Right ventricle myocardium superior (tissue), 1 donor: ENCODE measurements at regions not wholly inside any gene's neighbourhood (a gene's known extent, or its start where the extent isn't known, plus 50 kb on each side); places are given as distances from the start of the nearest gene placed in this dataset.
"Not testable (repeated sequence)": the region's sequence is repeated elsewhere in the genome, so short reads cannot be mapped to it uniquely, and the experiment has no call there.

Experiments used
- ATAC-seq: fragments of 200-7000 bp; cut with Tn5 transposase; one replicate; pipeline ENCODE4 v1.9.1; 2020; ENCODE audit warnings: mild to moderate bottlenecking; ENCODE audit not compliant: poor library complexity
- DNase-seq: peaks from one replicate; pipeline ENCODE4 v3.0.0-alpha.2; 2020
- intact Hi-C: fragments of 100-400 bp; cut with DNase I; formaldehyde crosslinking; loops from one replicate; pipeline ENCODE4 v1.11.2; 2022
- donor health status: DM: no; HTN: yes; CAD: no; lungs with severe emphysema.

GRCh38 chr1:157213836-157214235 is 75.6 kb upstream of the ETV3 start:
- intact Hi-C loops, result no loop called here
- ATAC-seq (no peak), DNase-seq (no peak)

DNA sequence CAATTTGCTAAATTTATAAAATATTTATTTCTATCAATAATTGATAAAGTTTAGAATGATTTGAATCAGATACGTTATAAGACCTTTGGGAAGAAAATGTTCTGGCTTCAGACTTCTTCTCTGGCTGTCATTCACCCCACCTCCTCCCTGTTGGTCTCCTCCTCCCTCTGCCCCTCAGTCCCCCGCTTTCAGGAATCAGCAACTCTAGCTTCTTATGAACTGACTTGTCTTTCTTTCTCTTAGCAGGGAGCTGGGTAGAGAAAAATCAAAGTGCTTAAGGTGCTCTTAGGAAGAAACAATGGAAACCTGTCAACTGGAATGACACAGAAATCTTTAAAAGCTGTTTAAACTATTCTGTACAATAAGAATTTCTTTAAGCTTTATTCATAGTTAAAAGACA is 71.3 kb upstream of the ETV3 start:
- DNase-seq (no peak), ATAC-seq (no peak)
- intact Hi-C loops, result no loop called here

DNA sequence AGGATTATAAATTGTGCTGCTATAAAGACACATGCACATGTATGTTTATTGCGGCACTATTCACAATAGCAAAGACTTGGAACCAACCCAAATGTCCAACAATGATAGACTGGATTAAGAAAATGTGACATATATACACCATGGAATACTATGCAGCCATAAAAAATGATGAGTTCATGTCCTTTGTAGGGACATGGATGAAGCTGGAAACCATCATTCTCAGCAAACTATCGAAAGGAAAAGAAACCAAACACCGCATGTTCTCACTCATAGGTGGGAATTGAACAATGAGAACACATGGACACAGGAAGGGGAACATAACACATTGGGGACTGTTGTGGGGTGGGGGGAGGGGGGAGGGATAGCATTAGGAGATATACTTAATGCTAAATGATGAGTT is 67.8 kb upstream of the ETV3 start:
- DNase-seq, intact Hi-C loops, ATAC-seq: not testable (repeated sequence)

DNA sequence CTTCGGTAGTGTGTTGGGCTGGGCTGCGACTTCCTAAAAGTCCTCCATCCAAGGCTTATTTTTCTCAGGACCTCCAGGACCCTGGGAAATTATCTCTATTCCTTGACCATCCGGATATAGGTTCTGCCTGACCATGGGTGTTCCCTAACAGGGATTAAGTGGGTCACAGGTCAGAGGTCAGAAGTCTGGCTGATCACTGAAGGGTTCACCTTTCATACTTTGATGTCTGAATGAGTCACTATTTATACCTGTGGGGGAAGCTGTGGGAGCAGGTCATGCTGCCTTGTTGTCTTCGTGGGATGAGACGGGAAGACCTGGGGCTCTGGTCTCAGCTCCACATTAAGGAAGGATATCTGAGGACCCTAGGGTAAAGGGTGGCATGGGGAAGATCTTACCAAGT is 65.0 kb upstream of the ETV3 start:
- ATAC-seq, result no peak
- intact Hi-C loops, result no loop called here
- no peak for DNase-seq

DNA sequence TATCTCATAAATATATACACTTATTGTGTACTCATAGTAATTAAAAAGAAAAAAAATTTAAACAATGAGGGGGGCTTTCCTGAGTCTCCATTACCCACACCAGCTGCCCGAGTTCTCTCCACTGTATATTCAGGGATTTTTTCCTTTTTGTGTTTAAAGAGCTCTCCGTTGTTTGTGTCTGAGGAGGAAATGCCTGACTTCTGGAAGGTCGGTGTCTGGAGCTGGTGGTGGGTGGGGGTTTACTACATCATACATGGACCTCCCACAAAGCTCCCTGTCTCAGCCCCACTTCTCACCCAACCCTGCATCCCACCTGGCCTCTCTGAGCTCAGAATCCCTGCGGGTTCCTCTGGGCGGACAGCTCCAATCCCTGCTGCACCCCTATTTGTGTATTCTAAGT is 64.1 kb upstream of the ETV3 start:
- no peak for ATAC-seq
- DNase-seq, result no peak
- intact Hi-C loops, result no loop called here

DNA sequence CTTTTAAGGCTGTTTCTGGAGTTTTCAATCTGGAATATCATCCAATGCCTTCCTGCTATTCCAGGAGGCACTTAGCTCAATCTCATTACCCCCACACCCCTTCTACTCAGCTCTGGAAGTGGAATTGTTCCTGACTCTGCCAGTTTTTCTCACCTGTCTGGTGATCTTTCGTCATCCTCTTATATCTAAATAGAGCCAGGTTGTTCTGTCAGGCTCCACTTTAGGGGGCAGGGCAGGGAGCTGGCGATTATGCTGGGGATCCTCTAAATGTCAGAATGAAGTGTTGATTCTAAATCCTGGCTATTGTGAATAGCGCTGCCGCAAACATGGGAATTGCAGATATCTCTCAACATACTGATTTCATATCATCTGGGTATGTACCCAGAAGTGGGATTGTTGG is 63.6 kb upstream of the ETV3 start:
- DNase-seq, result no peak
- intact Hi-C loops, result no loop called here
- no peak for ATAC-seq

GRCh38 chr1:157200451-157200850 is 62.3 kb upstream of the ETV3 start:
- ATAC-seq (no peak), DNase-seq (no peak)
- intact Hi-C loops, result no loop called here

DNA sequence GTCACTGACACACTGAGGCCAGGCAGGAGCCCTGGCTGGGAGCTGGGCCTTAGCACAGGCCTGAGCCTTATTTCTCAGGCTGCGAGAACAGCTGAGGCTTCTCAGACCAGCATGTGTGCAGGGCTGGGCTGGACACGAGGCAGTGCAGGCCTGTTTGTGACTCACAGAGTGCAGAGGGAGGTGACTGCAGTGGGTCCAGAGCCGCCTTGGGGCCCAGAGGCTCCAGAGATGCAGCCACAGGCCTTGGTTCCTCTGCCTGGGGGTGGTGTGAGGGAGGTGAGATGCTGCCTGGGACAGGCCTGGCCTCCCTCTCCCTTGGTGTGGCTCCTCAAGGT is 61.2 kb upstream of the ETV3 start:
- ATAC-seq (no peak), DNase-seq (no peak)
- intact Hi-C loops, result no loop called here

- no peak for DNase-seq
Observed at GRCh38 chr1:157198619-157199420, 60.6 kb upstream of the ETV3 start.

DNA sequence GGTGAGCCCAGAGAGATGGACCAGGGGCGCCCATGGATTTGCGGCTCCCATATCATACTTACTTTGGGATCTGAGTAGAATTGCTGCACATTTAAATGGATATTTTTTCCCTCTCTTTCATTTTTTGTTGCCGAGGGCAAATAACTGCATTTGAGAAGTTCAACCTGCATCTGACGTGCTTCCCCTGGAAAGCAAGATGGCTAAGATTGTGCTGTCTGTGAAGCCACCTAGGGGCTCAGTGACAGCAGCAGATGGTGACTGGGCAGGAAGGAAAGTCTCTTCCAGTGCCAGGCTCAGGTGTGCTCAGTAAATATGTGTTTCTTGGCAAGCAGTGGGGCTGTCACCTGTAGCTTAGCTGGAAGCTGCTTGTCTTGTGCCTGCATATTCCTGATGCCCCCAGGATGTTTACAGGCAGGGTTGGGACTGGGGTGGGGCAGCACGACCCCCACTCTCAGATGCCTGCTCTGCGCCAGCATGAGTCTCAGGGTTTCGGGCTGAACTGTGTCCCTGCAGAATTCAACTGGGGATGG is 59.8 kb upstream of the ETV3 start:
- ATAC-seq (no peak), DNase-seq (no peak)
- intact Hi-C loops, result no loop called here

More at GRCh38 chr1:157198619-157199420, 60.6 kb upstream of the ETV3 start:
- intact Hi-C loops, result no loop called here
- ATAC-seq, result no peak

DNA sequence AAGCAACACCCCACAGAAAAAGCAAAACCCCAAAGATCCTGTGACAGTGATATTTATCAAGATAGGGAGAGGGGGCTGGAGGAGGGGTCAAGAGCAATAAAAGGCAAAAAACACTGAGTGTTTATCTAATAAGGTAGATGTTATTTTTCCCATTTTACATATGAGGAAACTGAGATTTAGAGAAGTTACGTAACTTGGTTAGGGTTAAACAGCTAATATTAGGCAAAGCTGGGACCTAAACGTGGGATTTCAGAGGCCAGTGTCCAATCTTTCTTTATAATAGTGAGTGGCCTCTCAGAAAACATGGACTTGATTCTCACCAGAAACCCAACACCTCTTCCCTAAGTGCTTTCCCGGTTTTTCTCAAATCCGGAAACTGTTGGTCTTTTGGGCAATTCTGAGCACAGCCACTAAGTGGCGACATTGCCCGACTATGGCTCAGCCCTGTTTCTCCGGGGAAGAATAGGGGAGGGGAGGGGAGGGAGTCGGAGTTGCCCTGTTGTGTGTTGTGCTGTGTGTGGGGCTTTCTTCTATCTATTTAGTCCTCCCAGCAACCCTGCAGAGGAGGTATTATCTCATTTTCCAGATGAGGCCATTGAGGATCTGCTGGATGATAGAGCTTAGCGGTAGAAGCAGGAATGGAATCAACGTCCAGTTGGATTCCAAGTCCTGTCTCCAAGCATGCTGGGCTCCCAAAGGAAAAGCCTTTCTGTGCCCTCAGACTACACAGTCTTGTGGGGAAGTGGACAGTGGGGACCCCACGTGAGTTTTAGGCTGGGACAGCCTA is 58.7 kb upstream of the ETV3 start:
- DNase-seq, intact Hi-C loops: not testable (repeated sequence)
- ATAC-seq, result peak; percentile 64

DNA sequence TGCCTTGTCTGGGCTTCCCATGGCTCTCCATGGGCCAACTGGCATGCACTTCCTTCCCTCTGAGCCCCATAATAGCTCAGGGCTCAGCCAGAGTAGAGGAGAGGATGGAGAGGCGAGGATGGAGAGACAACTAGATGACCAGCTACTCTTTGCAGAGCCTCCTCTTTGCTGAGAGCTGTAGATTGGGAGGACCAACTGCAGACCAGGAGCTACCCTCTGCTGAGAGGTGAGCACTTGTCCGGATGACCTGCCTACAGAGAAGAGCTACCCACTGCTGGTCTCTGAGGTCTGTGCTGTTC is 58.0 kb upstream of the ETV3 start:
- no peak for DNase-seq
- no peak for ATAC-seq
- intact Hi-C loops, result no loop called here

DNA sequence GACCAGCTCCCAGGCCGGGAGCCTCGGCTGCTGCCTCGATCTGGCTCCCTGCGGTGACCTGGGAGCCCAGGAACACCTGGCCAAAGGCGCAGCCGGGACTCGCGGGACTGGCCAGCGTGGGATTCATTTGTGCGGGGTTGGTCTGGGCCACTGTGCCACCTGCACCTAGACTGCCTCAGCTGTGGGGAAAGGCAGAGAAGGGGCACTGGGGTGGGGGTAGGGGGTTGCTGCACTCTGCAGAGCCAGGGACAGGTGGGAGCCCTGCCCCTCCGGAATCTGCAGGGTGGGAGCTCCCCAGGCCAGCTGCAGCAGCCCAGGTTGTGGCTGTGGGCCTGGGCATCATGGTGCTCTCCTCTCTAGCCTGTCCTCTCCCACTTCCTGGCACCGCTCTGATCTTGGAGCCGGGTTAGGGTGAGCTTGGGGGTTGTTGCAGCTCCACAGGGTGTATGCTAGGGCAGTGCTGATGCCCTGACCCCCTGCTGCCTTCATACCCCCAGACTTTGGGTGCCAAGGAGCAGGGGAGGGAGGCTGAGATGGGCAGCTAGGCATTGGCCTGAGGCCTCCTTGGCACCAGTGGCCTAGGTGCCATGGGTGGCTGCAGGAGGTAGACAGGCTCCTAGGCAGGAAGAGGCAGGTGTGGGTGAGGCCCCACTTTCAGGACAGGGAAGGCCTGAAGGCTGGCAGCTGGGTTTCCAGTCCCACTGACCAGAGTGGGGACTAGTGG is 57.5 kb upstream of the ETV3 start:
- intact Hi-C loops, result no loop called here
- DNase-seq, result no peak
- no peak for ATAC-seq

DNA sequence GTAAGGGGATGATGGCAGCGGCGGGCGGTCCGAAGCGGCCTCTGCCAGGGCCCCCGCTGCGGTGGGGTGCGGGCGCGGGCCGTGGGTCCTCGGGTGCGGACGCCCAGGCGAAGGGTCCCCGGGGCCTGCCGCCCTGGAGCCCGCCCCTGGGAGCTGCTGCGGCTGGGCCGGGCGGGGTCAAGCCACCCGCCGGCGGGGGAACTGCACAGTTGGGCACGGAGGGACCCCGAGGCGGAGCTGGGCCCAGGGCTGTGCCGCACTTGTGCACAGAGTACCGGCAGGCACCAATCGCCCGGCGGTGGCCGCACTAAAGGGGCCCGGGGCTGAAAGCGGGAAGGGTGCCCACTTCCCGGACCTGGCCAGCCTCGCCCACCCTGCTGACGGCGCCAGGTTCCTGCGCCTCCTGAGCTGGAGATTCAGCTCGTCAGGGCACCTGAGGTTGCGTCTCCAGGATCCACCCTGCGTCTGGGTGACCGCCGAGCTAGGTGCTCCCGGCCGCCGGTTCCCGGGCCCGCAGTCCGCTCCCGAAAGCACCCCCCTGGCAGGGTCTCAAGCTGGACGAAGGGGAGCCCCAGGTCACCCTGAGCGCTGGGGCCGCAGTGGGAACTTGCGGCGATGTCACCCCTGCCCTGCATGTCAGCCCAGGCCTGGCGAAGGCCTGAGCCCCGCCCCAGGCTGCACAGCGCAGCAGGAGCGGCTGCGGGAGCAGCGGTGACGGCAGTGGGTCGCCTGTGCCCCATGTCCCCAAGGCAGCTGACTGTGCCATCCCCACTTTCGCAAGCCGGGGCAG is 56.7 kb upstream of the ETV3 start:
- intact Hi-C loops, result loop anchor here (5.0 kb wide), 1 partner anchor 297 kb away; no protein-coding TSS in a partner anchor
- ATAC-seq (peak; percentile 39), DNase-seq (no peak)

DNA sequence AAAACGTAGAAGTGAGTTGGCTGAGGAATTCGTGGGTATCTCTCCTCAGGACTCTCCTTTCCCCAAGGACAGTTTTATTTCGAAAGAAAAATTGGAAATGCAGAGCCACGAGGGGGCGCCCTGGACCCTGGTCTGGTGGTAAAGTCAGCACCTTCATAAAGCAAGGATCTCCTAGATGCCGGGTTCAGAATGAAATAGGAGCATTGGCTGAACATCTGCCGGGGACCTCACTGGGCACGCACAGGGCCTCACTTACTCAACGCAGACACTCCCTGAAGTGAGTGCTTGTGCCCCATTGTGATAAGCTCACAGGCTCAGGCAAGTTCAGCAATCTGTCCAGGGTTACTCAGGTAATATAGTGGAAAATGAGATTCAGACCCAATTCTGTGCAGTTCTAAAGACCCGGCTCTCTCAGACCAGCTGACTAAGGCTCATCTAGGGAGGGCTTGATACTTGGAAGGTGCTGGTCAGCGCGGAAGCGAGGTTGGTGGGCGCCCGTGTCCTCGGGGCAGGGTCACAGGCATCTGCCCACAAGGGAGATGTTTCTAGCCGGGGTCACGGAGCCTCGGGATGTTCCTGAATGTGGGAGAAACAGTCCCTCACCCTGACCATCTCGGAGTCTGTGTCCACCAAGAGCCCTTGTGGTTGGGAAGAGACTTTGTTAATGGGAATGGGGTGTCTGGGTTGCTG is 55.7 kb upstream of the ETV3 start:
- intact Hi-C loops, result loop anchor here (5.0 kb wide), 1 partner anchor 298 kb away; no protein-coding TSS in a partner anchor
- ATAC-seq (peak; percentile 27), DNase-seq (peak; percentile 69)

DNA sequence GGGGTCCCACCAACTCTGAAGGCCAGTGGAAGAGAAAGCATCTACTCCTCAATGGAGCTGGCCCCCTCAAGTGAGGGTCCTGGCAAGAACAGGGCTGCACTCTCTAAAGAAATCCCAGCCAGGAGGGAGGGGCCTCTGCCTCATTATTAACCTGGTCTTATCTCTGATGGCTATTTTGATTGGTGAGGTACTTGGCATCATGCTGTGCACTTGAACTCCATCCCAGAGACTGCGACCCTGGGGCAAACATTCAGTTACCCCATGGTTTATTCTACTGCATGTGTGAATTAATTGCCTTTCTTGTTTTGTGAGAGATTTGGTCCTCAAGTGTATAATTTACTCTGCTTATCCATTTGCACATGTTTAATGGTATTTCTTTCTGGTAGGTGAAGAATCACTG is 55.0 kb upstream of the ETV3 start:
- DNase-seq (no peak), ATAC-seq (no peak)
- intact Hi-C loops, result loop anchor here (5.0 kb wide), 1 partner anchor 299 kb away; no protein-coding TSS in a partner anchor

GRCh38 chr1:157189986-157190982 is 52.1 kb upstream of the ETV3 start:
- no peak for ATAC-seq
- intact Hi-C loops, result loop anchor here (5.0 kb wide), 1 partner anchor 302 kb away; no protein-coding TSS in a partner anchor
- no peak for DNase-seq
